ENCODE measurements at regions not wholly inside any gene's neighbourhood (a gene's known extent, or its start where the extent isn't known, plus 50 kb on each side); places are given as distances from the start of the nearest gene placed in this dataset.

DNA sequence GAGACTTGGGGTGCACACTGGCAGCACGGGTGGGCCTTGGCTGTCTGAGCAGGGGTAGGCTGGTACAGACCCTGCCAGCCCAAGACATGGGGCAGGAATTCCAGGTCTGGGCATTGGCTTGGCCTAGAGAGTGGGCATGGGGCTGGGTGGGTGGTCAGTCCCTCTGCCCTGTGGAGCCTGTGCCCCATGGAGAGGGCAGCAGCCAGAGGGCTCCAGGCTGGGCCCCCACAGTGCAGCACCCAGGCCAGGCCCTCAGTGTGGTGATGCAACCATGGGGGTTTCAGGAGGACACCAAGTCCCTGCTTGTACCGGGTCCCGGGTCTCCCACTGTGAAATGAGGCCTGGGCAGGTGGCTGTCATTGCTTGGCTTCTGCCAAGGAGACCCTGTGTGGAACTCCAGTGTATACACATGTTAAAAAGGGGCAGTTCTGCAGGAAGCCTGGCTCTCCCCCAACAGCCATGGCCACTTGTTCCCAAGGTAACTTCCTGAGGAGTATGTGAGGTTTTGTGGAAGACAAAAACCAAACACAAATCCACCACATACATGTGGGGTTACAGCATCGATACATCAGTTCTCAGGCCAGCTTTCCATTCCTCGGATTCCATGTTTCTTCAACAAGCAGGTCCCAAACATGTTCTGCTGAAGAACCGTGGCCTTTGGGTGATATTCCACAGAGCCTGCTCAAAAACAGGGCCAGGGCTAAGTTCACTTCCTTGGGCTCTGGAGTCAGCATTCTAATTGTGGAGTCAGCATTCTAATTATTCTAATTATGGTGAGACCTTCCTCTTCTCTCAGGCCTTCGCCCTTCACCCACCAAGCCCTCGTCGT lies 77.3 kb downstream of the DACT2 start:
- Histone ChIP-seq H3K79me2 (ENCODE audit: insufficient read depth, low read depth, low read length) (no peaks in the 10 kb centered on the region), H3K27ac (ENCODE audit: low read depth, low read length, poor library complexity, severe bottlenecking) (no peak overlapping the region), H3K9me2 (ENCODE audit: insufficient read depth, low read length) (no peaks in the 10 kb centered on the region), H4K20me1 (ENCODE audit: insufficient read depth, low read length) (no peaks in the 10 kb centered on the region), H3K4me1 (ENCODE audit: insufficient read depth, low read length, poor library complexity, severe bottlenecking) (no peaks in the 10 kb centered on the region), H3K36me3 (ENCODE audit: insufficient read depth, low read length) (no peaks in the 10 kb centered on the region), H3K9me3 (ENCODE audit: low read length) (no peaks in the 10 kb centered on the region), H2AFZ (ENCODE audit: low read length) (no peak overlapping the region), H3K4me2 (ENCODE audit: low read length) (no peak overlapping the region), H3K4me3 (ENCODE audit: low read depth, low read length, poor library complexity, severe bottlenecking) (no peak overlapping the region)
- ChIA-PET POLR2A (no interaction called here), CTCF (ENCODE audit: unreplicated experiment) (no interaction called here)
- intact Hi-C loops (cut with micrococcal nuclease; ENCODE audit: unreplicated experiment): no loop called here
- no peak for DNase-seq (ENCODE audit: low spot score)
- TF ChIP-seq, protein P1, sequence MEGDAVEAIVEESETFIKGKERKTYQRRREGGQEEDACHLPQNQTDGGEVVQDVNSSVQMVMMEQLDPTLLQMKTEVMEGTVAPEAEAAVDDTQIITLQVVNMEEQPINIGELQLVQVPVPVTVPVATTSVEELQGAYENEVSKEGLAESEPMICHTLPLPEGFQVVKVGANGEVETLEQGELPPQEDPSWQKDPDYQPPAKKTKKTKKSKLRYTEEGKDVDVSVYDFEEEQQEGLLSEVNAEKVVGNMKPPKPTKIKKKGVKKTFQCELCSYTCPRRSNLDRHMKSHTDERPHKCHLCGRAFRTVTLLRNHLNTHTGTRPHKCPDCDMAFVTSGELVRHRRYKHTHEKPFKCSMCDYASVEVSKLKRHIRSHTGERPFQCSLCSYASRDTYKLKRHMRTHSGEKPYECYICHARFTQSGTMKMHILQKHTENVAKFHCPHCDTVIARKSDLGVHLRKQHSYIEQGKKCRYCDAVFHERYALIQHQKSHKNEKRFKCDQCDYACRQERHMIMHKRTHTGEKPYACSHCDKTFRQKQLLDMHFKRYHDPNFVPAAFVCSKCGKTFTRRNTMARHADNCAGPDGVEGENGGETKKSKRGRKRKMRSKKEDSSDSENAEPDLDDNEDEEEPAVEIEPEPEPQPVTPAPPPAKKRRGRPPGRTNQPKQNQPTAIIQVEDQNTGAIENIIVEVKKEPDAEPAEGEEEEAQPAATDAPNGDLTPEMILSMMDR (conservative IDR thresholded peaks at IDR 0.05; ENCODE audit: low read length): no peak
- no peak for TF ChIP-seq EZH2phosphoT487 (IDR thresholded peaks at IDR 0.05; ENCODE audit: borderline replicate concordance, low read depth, low read length)
- BruUV-seq (replicated peaks): no TSS peak

- no TSS peak for BruUV-seq (replicated peaks)
- intact Hi-C loops (cut with micrococcal nuclease; ENCODE audit: unreplicated experiment): no loop called here
- Histone ChIP-seq H4K20me1 (ENCODE audit: insufficient read depth, low read length) (no peaks in the 10 kb centered on the region), H3K27ac (ENCODE audit: low read depth, low read length, poor library complexity, severe bottlenecking) (no peak overlapping the region), H3K79me2 (ENCODE audit: insufficient read depth, low read depth, low read length) (no peaks in the 10 kb centered on the region), H3K9me2 (ENCODE audit: insufficient read depth, low read length) (no peaks in the 10 kb centered on the region), H3K4me1 (ENCODE audit: insufficient read depth, low read length, poor library complexity, severe bottlenecking) (no peaks in the 10 kb centered on the region), H2AFZ (ENCODE audit: low read length) (no peak overlapping the region), H3K36me3 (ENCODE audit: insufficient read depth, low read length) (no peaks in the 10 kb centered on the region), H3K4me3 (ENCODE audit: low read depth, low read length, poor library complexity, severe bottlenecking) (no peak overlapping the region), H3K4me2 (ENCODE audit: low read length) (no peak overlapping the region), H3K9me3 (ENCODE audit: low read length) (no peaks in the 10 kb centered on the region)
- ChIA-PET POLR2A (no interaction called here), CTCF (ENCODE audit: unreplicated experiment) (no interaction called here)
- DNase-seq (ENCODE audit: low spot score): no peak
- TF ChIP-seq EZH2phosphoT487 (IDR thresholded peaks at IDR 0.05; ENCODE audit: borderline replicate concordance, low read depth, low read length): no peak
- TF ChIP-seq, protein P1 (conservative IDR thresholded peaks at IDR 0.05; ENCODE audit: low read length): no peak
These were observed 79.4 kb downstream of the DACT2 start for GRCh38 chr6:168240160-168240559.

DNA sequence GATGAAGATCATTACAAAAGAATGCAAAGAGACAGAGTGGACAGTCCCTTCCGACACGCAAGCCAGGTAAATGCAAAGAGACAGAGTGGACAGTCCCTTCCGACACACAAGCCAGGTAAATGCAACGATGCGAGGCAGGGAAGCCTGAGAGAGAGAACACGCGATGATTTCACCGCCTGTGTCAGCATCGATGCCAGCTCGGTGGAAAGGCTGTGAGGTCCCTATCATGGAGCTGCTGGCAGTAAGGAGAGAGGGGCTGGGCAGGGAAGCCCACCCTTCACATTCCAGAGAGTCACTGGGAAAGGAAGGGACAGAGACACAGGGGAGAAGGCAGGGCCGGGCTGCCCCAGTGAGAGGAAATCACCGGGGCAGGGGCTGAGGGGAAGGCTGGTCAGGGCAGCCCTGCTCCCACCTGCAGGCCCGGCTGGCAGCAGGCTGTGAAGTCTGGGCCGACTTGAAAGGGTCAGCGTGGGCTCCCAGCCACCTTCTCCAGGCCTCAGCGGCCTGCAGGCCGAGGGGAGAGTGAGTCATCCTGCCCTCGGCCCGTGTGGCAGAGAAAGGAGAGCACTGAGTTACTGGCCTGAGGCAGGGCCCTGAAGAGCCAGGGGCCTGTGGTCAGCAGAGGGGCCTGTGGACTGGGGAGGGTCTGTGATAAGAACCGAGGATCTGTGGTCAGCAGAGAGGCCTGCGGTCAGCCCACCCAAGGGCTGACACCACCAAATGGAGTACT lies 80.4 kb downstream of the DACT2 start:
- H3K9me2 ChIP-seq (ENCODE audit: insufficient read depth, low read length): no peaks in the 10 kb centered on the region
- no peak for TF ChIP-seq EZH2phosphoT487 (IDR thresholded peaks at IDR 0.05; ENCODE audit: borderline replicate concordance, low read depth, low read length)
- TF ChIP-seq, protein P1 (conservative IDR thresholded peaks at IDR 0.05; ENCODE audit: low read length): no peak
- no peak for DNase-seq (ENCODE audit: low spot score)
- no peak overlapping the region for H3K4me3 ChIP-seq (ENCODE audit: low read depth, low read length, poor library complexity, severe bottlenecking)
- H3K79me2 ChIP-seq (ENCODE audit: insufficient read depth, low read depth, low read length): no peaks in the 10 kb centered on the region
- no TSS peak for BruUV-seq (replicated peaks)
- no peak overlapping the region for H2AFZ ChIP-seq (ENCODE audit: low read length)
- no peaks in the 10 kb centered on the region for H3K9me3 ChIP-seq (ENCODE audit: low read length)
- no peaks in the 10 kb centered on the region for H3K4me1 ChIP-seq (ENCODE audit: insufficient read depth, low read length, poor library complexity, severe bottlenecking)
- no peaks in the 10 kb centered on the region for H4K20me1 ChIP-seq (ENCODE audit: insufficient read depth, low read length)
- intact Hi-C loops (cut with micrococcal nuclease; ENCODE audit: unreplicated experiment): no loop called here
- ChIA-PET POLR2A (interaction anchor here (0.6 kb wide), 1 partner anchor 735 kb away, joined by 3 read pairs; no protein-coding TSS in a partner anchor), CTCF (ENCODE audit: unreplicated experiment) (no interaction called here)
- no peaks in the 10 kb centered on the region for H3K36me3 ChIP-seq (ENCODE audit: insufficient read depth, low read length)
- H3K4me2 ChIP-seq (ENCODE audit: low read length): no peak overlapping the region
- no peak overlapping the region for H3K27ac ChIP-seq (ENCODE audit: low read depth, low read length, poor library complexity, severe bottlenecking)
